Tibial nerve (tissue), 4 donors: ENCODE measurements at regions not wholly inside any gene's neighbourhood (a gene's known extent, or its start where the extent isn't known, plus 50 kb on each side); places are given as distances from the start of the nearest gene placed in this dataset.

Experiments used
- DNase-seq, 2 donors: peaks; one replicate each; pipeline ENCODE4 v3.0.0-alpha.2; 2019; ENCODE audit warnings: low spot score in 2 of 2
- H3K27ac ChIP-seq, 4 donors: fragments of 200-600 bp; sonication (generic) in 3 of 4; one replicate each; pipeline ENCODE4 v1.5.1; 2017 to 2019; ENCODE audit warnings: mild to moderate bottlenecking in 1 of 4
- H3K27me3 ChIP-seq, 2 donors: fragments of 200-600 bp; sonication (generic) in 1 of 2; one replicate each; pipeline versions ENCODE4 v1.5.1 to v1.6.0; 2017 to 2019
- H3K36me3 ChIP-seq, 3 donors: fragments of 200-600 bp; sonication (generic); one replicate each; pipeline ENCODE4 v1.5.1; 2018 to 2019
- H3K4me1 ChIP-seq, 4 donors: fragments of 200-600 bp; sonication (generic) in 3 of 4; one replicate each; pipeline ENCODE4 v1.5.1; 2017 to 2019
- H3K4me3 ChIP-seq, 4 donors: fragments of 200-600 bp; sonication (generic) in 3 of 4; one replicate each; pipeline ENCODE4 v1.5.1; 2017 to 2019; ENCODE audit warnings: mild to moderate bottlenecking in 1 of 4, moderate library complexity in 1 of 4
- H3K9me3 ChIP-seq, 4 donors: fragments of 200-600 bp; sonication (generic) in 3 of 4; one replicate each; pipeline ENCODE4 v1.5.1; 2017 to 2019
- CTCF ChIP-seq, 5 experiments: fragments of 200-600 bp in 3 of 5; fragments of 450-650 bp in 2 of 5; sonication (generic) in 3 of 5; IDR thresholded peaks; one replicate each; pipeline ENCODE4 v1.5.1; 2016 to 2019; ENCODE audit warnings: antibody characterized with exemption in 5 of 5, mild to moderate bottlenecking in 3 of 5, moderate library complexity in 2 of 5
- EP300 ChIP-seq, 2 donors: sonication (generic); formaldehyde crosslinking; IDR thresholded peaks; one replicate each; pipeline ENCODE4 v1.6.1; 2017; ENCODE audit warnings: antibody characterized with exemption in 2 of 2, mild to moderate bottlenecking in 1 of 2
- POLR2A ChIP-seq, 2 donors: fragments of 450-650 bp; IDR thresholded peaks; one replicate each; pipeline ENCODE4 v1.6.1; 2017; ENCODE audit warnings: antibody characterized with exemption in 2 of 2, mild to moderate bottlenecking in 2 of 2, moderate library complexity in 2 of 2
- WGBS, 2 donors: methylation state at CpG; one replicate each; pipeline ENCODE4 v1.1.5; 2018; 5-methylcytosine and 5-hydroxymethylcytosine counted together

GRCh38 chr3:102866845-102867244 lies 432.0 kb downstream of the ZPLD1 start:
- WGBS, 2 donors = 94 to 95% methylated on average over 2 of the region's 2 CpGs
- H3K4me1 ChIP-seq = no peaks in the 10 kb centered on the region
- TF ChIP-seq CTCF (IDR thresholded peaks at IDR 0.05) (no peak), POLR2A (IDR thresholded peaks at IDR 0.05) (no peak), EP300 (IDR thresholded peaks at IDR 0.05) (no peak)

GRCh38 chr3:102883515-102883914 lies 448.7 kb downstream of the ZPLD1 start:
- DNase-seq = no peak

More at GRCh38 chr3:102866845-102867244, 432.0 kb downstream of the ZPLD1 start:
- Histone ChIP-seq H3K27me3 (no peaks in the 10 kb centered on the region), H3K9me3 (no peaks in the 10 kb centered on the region), H3K36me3 (no peaks in the 10 kb centered on the region), H3K27ac (no peak overlapping the region), H3K4me3 (no peak overlapping the region)
- no peak for DNase-seq

GRCh38 chr3:102885289-102885688 lies 450.5 kb downstream of the ZPLD1 start:
- DNase-seq = no peak
- no peaks in the 10 kb centered on the region for H3K27me3 ChIP-seq
- TF ChIP-seq EP300 (IDR thresholded peaks at IDR 0.05) (no peak), CTCF (IDR thresholded peaks at IDR 0.05) (no peak), POLR2A (IDR thresholded peaks at IDR 0.05) (no peak)
- no peaks in the 10 kb centered on the region for H3K9me3 ChIP-seq
- H3K4me3 ChIP-seq = no peak overlapping the region
- 92 to 94% methylated on average over 1 of the region's 1 CpG for WGBS, 2 donors
- no peaks in the 10 kb centered on the region for H3K4me1 ChIP-seq
- H3K36me3 ChIP-seq = no peaks in the 10 kb centered on the region
- H3K27ac ChIP-seq = no peak overlapping the region

More at GRCh38 chr3:102883515-102883914, 448.7 kb downstream of the ZPLD1 start:
- no peaks in the 10 kb centered on the region for H3K4me1 ChIP-seq
- no peak overlapping the region for H3K27ac ChIP-seq
- H3K4me3 ChIP-seq = no peak overlapping the region
- TF ChIP-seq POLR2A (IDR thresholded peaks at IDR 0.05) = no peak
- TF ChIP-seq CTCF (IDR thresholded peaks at IDR 0.05) = no peak
- no peak for TF ChIP-seq EP300 (IDR thresholded peaks at IDR 0.05)
- no peaks in the 10 kb centered on the region for H3K36me3 ChIP-seq
- H3K9me3 ChIP-seq = no peaks in the 10 kb centered on the region
- no peaks in the 10 kb centered on the region for H3K27me3 ChIP-seq
- 67 to 68% methylated on average over 2 of the region's 2 CpGs for WGBS, 2 donors

GRCh38 chr3:102887431-102887830 lies 452.6 kb downstream of the ZPLD1 start:
- H3K27ac ChIP-seq = no peak overlapping the region
- no peaks in the 10 kb centered on the region for H3K9me3 ChIP-seq
- H3K4me1 ChIP-seq = no peaks in the 10 kb centered on the region
- DNase-seq = no peak
- no peaks in the 10 kb centered on the region for H3K27me3 ChIP-seq
- WGBS, 2 donors = 77 to 80% methylated on average over 3 of the region's 3 CpGs
- H3K36me3 ChIP-seq = no peaks in the 10 kb centered on the region
- no peak for TF ChIP-seq POLR2A (IDR thresholded peaks at IDR 0.05)
- TF ChIP-seq EP300 (IDR thresholded peaks at IDR 0.05) = no peak
- no peak for TF ChIP-seq CTCF (IDR thresholded peaks at IDR 0.05)
- H3K4me3 ChIP-seq = no peak overlapping the region

GRCh38 chr3:102896851-102897621 lies 462.2 kb downstream of the ZPLD1 start:
- H3K27me3 ChIP-seq = no peaks in the 10 kb centered on the region
- no peak for DNase-seq
- H3K9me3 ChIP-seq = no peaks in the 10 kb centered on the region
- H3K4me1 ChIP-seq = no peaks in the 10 kb centered on the region
- H3K4me3 ChIP-seq = no peak overlapping the region
- no peak for TF ChIP-seq CTCF (IDR thresholded peaks at IDR 0.05)
- TF ChIP-seq POLR2A (IDR thresholded peaks at IDR 0.05) = no peak
- no peak for TF ChIP-seq EP300 (IDR thresholded peaks at IDR 0.05)
- WGBS, 2 donors = 58 to 68% methylated on average over 1 of the region's 1 CpG
- H3K36me3 ChIP-seq = no peaks in the 10 kb centered on the region
- H3K27ac ChIP-seq = no peak overlapping the region
